Fibroblast of the aortic adventitia (primary cell): ENCODE measurements at regions not wholly inside any gene's neighbourhood (a gene's known extent, or its start where the extent isn't known, plus 50 kb on each side); places are given as distances from the start of the nearest gene placed in this dataset.

ENCODE experiments used
- DNase-seq: peaks from one replicate; pipeline ENCODE4 v3.0.0-alpha.2; 2010; ENCODE audit warnings: low read depth
- H3K4me3 ChIP-seq: 2 replicates; pipeline ENCODE4 v1.5.1; 2011; ENCODE audit warnings: low read depth, mild to moderate bottlenecking, control low read depth, low read length, moderate library complexity
- TF ChIP-seq, protein P1 (sequence below): IDR thresholded peaks from 2 replicates; pipeline ENCODE4 v1.5.1; 2011; ENCODE audit warnings: mild to moderate bottlenecking, low read length, control low read depth, inconsistent platforms; ENCODE audit not compliant: insufficient read depth

DNA sequence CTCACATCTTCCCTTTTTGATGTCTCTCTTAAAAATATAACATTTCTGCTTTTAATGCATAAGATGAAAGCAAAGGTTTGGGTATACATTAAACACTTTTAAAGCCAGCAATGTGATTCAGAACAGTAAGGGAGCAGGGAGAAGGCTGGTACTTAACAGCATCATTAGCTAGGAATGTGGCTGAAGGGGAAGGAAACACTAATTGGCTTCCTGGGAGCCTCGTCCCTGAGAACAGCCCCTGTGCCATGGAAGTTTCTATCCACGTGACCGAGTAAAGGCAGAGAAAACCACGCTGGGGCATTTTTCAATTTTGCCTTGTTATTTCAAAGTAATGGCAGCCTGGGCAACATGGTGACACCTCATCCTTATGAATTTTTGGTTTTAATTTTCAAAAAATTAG is 109.2 kb upstream of the GPC1 start:
- no peak overlapping the region for H3K4me3 ChIP-seq
- no peak for DNase-seq
- TF ChIP-seq, protein P1, sequence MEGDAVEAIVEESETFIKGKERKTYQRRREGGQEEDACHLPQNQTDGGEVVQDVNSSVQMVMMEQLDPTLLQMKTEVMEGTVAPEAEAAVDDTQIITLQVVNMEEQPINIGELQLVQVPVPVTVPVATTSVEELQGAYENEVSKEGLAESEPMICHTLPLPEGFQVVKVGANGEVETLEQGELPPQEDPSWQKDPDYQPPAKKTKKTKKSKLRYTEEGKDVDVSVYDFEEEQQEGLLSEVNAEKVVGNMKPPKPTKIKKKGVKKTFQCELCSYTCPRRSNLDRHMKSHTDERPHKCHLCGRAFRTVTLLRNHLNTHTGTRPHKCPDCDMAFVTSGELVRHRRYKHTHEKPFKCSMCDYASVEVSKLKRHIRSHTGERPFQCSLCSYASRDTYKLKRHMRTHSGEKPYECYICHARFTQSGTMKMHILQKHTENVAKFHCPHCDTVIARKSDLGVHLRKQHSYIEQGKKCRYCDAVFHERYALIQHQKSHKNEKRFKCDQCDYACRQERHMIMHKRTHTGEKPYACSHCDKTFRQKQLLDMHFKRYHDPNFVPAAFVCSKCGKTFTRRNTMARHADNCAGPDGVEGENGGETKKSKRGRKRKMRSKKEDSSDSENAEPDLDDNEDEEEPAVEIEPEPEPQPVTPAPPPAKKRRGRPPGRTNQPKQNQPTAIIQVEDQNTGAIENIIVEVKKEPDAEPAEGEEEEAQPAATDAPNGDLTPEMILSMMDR = no peak

DNA sequence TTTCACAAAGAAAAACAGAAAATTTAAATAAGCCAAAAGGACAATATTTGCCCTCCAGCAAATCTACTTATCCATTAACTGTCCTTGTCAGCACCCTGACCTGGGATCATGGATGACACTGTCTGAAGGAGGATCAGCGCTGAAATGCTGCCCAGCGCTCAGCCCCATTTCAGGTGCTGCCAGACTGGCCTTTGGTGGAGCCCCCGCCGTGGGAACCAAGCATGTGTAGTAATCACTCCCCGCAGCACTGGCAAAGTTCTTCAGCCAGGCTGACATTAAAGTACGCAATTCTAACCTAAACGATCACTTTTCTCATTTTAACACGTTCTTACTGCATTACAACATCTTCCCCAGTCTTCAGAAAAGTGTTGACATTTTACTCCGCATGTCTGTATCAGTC is 108.6 kb upstream of the GPC1 start:
- no peak for DNase-seq
- TF ChIP-seq, protein P1 = no peak
- H3K4me3 ChIP-seq = no peak overlapping the region

DNA sequence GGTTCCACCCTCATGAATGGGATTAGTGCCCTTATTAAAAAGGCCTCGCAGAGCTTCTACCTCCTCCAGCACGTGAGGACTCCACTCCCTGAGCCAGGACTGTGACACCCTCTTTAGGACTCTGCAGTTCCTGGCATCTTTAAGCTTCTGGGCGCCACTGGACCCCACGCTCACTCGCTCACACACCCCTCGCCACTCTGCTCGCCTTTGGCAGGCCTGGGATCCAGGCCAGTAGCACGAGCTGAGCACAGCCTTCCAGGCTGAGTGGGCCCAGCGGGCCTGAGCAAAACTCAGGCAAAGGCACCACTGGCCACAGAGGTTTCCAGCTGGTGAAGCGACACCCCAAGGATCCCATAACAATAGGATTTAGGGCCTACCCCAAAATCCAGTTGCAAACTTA is 107.9 kb upstream of the GPC1 start:
- TF ChIP-seq, protein P1 = no peak
- no peak overlapping the region for H3K4me3 ChIP-seq
- DNase-seq = no peak

DNA sequence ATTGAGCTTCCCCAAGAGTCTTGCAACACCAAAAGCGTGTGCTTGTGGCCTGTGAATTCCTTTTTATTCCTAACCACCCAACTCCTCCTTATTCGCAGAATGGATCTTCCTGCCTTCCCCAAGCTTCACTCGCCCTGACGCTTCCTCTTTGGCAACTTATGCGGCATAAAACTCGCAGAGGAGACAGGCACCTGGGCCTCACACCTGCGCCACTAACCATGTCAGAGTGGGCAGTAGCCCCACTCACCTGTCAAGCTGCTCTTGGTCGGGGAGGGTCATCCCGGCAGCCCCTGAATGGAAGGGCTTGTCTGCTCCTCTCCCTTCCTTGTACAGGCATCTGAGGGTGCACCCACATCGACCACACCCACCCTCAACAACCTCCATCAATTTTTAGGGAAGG is 106.9 kb upstream of the GPC1 start:
- no peak for DNase-seq
- H3K4me3 ChIP-seq = no peak overlapping the region
- TF ChIP-seq, protein P1 = no peak

DNA sequence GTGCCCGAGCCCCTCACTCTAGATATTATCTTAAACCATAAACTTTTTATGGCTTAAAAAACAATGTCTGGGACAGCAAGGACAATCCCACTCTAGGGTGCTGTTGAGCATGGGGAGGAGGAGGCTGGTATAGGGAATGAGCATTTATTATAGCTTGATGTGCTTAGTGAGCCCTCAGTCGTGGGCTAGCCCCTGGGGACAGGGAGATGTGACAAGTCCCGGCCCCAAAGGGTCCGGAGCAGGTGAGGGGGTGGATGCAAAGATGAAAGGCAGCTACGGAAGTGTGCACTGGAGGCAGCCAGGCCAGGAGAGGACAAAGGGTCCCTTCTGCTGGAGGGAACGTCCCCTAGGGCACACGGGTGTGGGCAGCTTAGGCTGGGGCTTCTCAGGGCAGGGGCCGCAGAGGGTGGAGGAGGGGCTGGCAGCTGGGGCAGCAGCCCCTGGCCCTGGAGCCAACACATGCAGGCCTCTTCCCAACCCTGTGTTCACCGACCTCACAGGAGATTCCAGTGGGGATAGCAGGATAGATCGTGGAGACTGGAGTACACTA is 106.3 kb upstream of the GPC1 start:
- no peak for DNase-seq
- TF ChIP-seq, protein P1 = no peak
- no peak overlapping the region for H3K4me3 ChIP-seq

DNA sequence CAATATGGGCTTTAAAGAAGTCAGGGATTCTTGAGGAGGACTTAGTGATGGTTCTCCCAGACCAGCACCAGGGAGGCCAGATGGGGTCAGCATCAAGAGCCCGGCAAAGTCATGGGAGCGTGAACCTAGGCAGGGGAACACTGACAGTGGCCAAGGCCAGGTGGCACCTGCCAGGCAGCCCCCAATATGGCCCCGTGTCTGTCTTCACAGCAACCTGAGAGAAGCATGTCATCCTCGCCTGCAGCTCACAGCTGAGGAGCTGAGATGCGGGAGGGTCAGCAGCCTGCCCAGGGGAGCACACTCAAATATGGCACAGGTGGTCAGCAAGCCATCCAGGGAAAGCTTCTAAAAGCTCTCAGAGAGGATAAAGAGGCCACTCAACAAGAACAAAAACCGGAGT is 105.7 kb upstream of the GPC1 start:
- TF ChIP-seq, protein P1 = no peak
- H3K4me3 ChIP-seq = no peak overlapping the region
- DNase-seq = no peak

DNA sequence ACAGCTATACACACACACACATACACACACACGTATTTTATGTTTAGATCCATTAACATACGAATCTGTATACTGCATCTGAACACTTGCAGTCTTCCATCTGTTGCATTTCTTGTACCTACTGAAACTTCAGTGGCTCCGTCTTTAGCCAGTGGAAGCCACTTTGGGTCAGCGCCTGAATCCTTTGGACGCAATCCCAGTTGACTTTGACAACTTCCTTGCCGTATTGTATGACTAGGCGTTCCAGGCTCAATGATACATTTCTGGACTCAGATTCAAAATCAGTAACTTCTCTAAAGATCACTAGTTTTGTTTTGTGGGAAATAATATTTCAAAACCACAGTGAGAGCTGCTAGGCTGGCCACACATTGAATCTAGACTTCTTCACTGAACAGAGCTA is 101.5 kb upstream of the GPC1 start:
- DNase-seq = peak; percentile 60
- no peak overlapping the region for H3K4me3 ChIP-seq
- TF ChIP-seq, protein P1 = no peak
